ENCODE measurements at regions not wholly inside any gene's neighbourhood (a gene's known extent, or its start where the extent isn't known, plus 50 kb on each side); places are given as distances from the start of the nearest gene placed in this dataset.

GRCh38 chr4:75122424-75123014 is 189.6 kb downstream of the PARM1 start:
- Mint-ChIP-seq H3K27me3 (no peaks in the 10 kb centered on the region), H3K27ac (no peak overlapping the region), H3K36me3 (peaks cover 0 to 3% (median 0%) of the 10 kb centered on the region in 3 donors), H3K4me1 (no peaks in the 10 kb centered on the region), H3K9me3 (peaks cover 6 to 49% (median 19%) of the 10 kb centered on the region in 9 donors), H3K4me3 (no peak overlapping the region)
- ATAC-seq, result no peak
- POLR2A ChIA-PET, result no interaction called here
- no peak for DNase-seq

GRCh38 chr4:75118739-75119138 is 185.8 kb downstream of the PARM1 start:
- POLR2A ChIA-PET, result no interaction called here

GRCh38 chr4:75110061-75110460 is 177.1 kb downstream of the PARM1 start:
- DNase-seq (no peak), ATAC-seq (no peak)
- Mint-ChIP-seq H3K27me3 (peaks cover 0 to 12% (median 0%) of the 10 kb centered on the region in 5 donors), H3K9me3 (peaks cover 0 to 28% (median 18%) of the 10 kb centered on the region in 9 donors), H3K4me3 (no peak overlapping the region), H3K4me1 (no peaks in the 10 kb centered on the region), H3K36me3 (no peaks in the 10 kb centered on the region), H3K27ac (no peak overlapping the region)
- POLR2A ChIA-PET, result no interaction called here

More at GRCh38 chr4:75118739-75119138, 185.8 kb downstream of the PARM1 start:
- Mint-ChIP-seq H3K27me3 (peaks cover 0 to 1% (median 0%) of the 10 kb centered on the region in 5 donors), H3K36me3 (peaks cover 0 to 3% (median 0%) of the 10 kb centered on the region in 3 donors), H3K9me3 (peaks cover 6 to 46% (median 27%) of the 10 kb centered on the region in 9 donors), H3K4me3 (no peak overlapping the region), H3K4me1 (no peaks in the 10 kb centered on the region), H3K27ac (no peak overlapping the region)
- DNase-seq (no peak), ATAC-seq (no peak)

GRCh38 chr4:75107755-75108612 is 175.1 kb downstream of the PARM1 start:
- POLR2A ChIA-PET, result no interaction called here
- H3K36me3 Mint-ChIP-seq, result no peaks in the 10 kb centered on the region
- no peak for DNase-seq

GRCh38 chr4:75102787-75103085 is 169.8 kb downstream of the PARM1 start:
- ATAC-seq, result no peak
- H3K4me3 Mint-ChIP-seq, result no peak overlapping the region
- no peak overlapping the region for H3K27ac Mint-ChIP-seq
- H3K36me3 Mint-ChIP-seq, result peaks cover 0 to 10% (median 0%) of the 10 kb centered on the region in 3 donors
- no peak for DNase-seq
- peaks cover 5 to 19% (median 13%) of the 10 kb centered on the region in 9 donors for H3K9me3 Mint-ChIP-seq
- POLR2A ChIA-PET, result interaction anchor here (0.6 kb wide), 1 partner anchor 1894 kb away, joined by 3 read pairs; no protein-coding TSS in a partner anchor
- H3K27me3 Mint-ChIP-seq, result peaks cover 0 to 6% (median 2%) of the 10 kb centered on the region in 5 donors
- H3K4me1 Mint-ChIP-seq, result peaks cover 0 to 6% (median 0%) of the 10 kb centered on the region in 4 donors

More at GRCh38 chr4:75107755-75108612, 175.1 kb downstream of the PARM1 start:
- no peak for ATAC-seq
- Mint-ChIP-seq H3K4me3 (no peak overlapping the region), H3K4me1 (no peaks in the 10 kb centered on the region), H3K27ac (no peak overlapping the region), H3K27me3 (peaks cover 0 to 11% (median 0%) of the 10 kb centered on the region in 5 donors), H3K9me3 (peaks cover 0 to 25% (median 6%) of the 10 kb centered on the region in 9 donors)

GRCh38 chr4:75101906-75102786 is 169.2 kb downstream of the PARM1 start:
- Mint-ChIP-seq H3K36me3 (peaks cover 0 to 10% (median 0%) of the 10 kb centered on the region in 3 donors), H3K4me3 (no peak overlapping the region), H3K27ac (no peak overlapping the region), H3K4me1 (peaks cover 0 to 6% (median 0%) of the 10 kb centered on the region in 4 donors), H3K9me3 (peaks cover 10 to 25% (median 19%) of the 10 kb centered on the region in 9 donors), H3K27me3 (peaks cover 0 to 10% (median 2%) of the 10 kb centered on the region in 5 donors)
- ATAC-seq (no peak), DNase-seq (no peak)
- POLR2A ChIA-PET, result interaction anchor here (0.6 kb wide), 1 partner anchor 1894 kb away, joined by 3 read pairs; no protein-coding TSS in a partner anchor

All from naive thymus-derived CD8-positive, alpha-beta T cell (primary cell).